Skeletal muscle tissue (tissue), 3 donors: ENCODE measurements at regions not wholly inside any gene's neighbourhood (a gene's known extent, or its start where the extent isn't known, plus 50 kb on each side); places are given as distances from the start of the nearest gene placed in this dataset.

Experiments
- H3K27ac ChIP-seq: one replicate; pipeline ENCODE4 v1.7.0; 2013; ENCODE audit warnings: mild to moderate bottlenecking, low read depth, low read length, inconsistent platforms
- H3K27me3 ChIP-seq, 3 donors: one replicate each; pipeline ENCODE4 v1.7.0; 2013; ENCODE audit warnings: low read length in 3 of 3; ENCODE audit not compliant: control insufficient read depth in 3 of 3, insufficient read depth in 3 of 3
- H3K36me3 ChIP-seq, 3 donors: one replicate each; pipeline ENCODE4 v1.7.0; 2013; ENCODE audit warnings: low read length in 3 of 3; ENCODE audit not compliant: control insufficient read depth in 3 of 3, insufficient read depth in 3 of 3
- H3K4me1 ChIP-seq, 3 donors: one replicate each; pipeline ENCODE4 v1.7.0; 2013; ENCODE audit warnings: low read length in 3 of 3, mild to moderate bottlenecking in 3 of 3; ENCODE audit not compliant: control insufficient read depth in 3 of 3, insufficient read depth in 3 of 3
- H3K4me3 ChIP-seq, 3 donors: one replicate each; pipeline ENCODE4 v1.7.0; 2013; ENCODE audit warnings: low read length in 3 of 3
- H3K9ac ChIP-seq, 3 donors: one replicate each; pipeline ENCODE4 v1.7.0; 2013; ENCODE audit warnings: low read length in 3 of 3, mild to moderate bottlenecking in 3 of 3, moderate library complexity in 2 of 3, low read depth in 1 of 3
- H3K9me3 ChIP-seq, 3 donors: one replicate each; pipeline ENCODE4 v1.7.0; 2013; ENCODE audit warnings: low read length in 3 of 3; ENCODE audit not compliant: control insufficient read depth in 3 of 3
- donor health status: Osteomylitis.

DNA sequence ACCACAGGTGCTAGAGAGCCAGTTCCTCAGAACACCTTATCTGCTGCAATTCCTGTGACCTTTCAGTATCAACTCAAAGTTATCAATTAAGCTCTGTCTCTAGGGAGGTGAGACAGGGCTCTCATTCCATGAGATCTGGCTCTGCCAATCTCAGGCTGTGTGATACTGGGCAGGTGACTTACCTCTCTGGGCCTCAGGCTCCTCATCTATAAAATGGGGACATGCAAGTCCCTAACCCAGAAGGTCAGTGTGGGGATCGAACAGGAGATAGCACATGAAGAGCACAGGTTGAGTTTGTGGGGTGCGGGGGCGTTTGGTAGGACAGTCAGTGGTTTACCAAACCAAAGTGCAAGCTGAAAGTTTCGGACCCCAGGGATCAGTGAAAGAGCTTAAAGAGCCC, 319.3 kb upstream of the CCL2 start:
- Histone ChIP-seq H3K9ac (no peak overlapping the region), H3K36me3 (no peaks in the 10 kb centered on the region), H3K4me3 (no peak overlapping the region), H3K4me1 (no peaks in the 10 kb centered on the region), H3K27me3 (peaks cover 0 to 6% (median 6%) of the 10 kb centered on the region in 3 donors), H3K9me3 (no peaks in the 10 kb centered on the region), H3K27ac (no peak overlapping the region)

DNA sequence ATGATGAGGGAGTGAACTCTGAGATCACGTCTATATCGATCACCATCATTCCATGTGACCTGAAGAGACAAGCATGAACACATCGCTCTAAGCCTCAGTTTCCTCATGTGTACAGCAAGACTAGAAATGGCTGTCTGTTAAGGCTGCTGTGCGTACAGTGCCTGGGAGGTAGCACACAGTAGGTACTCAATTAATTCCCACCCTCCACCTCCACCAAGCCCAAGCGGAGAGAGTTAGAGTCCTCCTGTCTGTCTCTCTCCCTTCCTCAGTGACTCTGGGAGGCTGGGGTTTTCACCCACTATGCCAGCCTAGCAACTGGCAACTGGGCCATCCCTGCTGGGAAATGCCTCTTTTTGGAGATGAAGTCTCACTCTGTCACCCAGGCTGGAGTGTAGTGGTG, 318.3 kb upstream of the CCL2 start:
- no peak overlapping the region for H3K27ac ChIP-seq
- H3K4me3 ChIP-seq: no peak overlapping the region
- H3K9ac ChIP-seq: no peak overlapping the region
- peaks cover 0 to 5% (median 3%) of the 10 kb centered on the region in 3 donors for H3K4me1 ChIP-seq
- peaks cover 0 to 6% (median 6%) of the 10 kb centered on the region in 3 donors for H3K27me3 ChIP-seq
- no peaks in the 10 kb centered on the region for H3K36me3 ChIP-seq
- H3K9me3 ChIP-seq: no peaks in the 10 kb centered on the region

DNA sequence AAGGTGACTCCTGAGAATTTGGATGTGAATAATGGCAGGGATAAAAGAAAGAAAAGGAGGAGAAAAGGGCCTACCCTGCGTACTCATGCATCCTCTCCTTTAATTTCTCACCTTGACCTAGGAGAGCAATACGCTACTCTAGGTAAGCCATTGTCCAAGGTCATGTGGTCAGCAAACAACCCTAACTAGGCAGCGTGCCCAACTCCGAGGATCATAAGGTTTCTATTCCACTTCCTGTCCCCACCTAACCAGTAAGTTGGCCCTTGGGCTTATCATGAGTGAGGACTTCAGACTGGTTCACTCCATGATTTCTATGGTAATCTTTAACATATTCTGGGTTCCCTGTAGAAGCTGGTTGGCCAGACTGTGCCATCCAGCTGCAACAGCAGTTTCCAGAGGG, 315.1 kb upstream of the CCL2 start:
- H3K4me1 ChIP-seq: peaks cover 0 to 11% (median 3%) of the 10 kb centered on the region in 3 donors
- H3K4me3 ChIP-seq: no peak overlapping the region
- no peaks in the 10 kb centered on the region for H3K9me3 ChIP-seq
- peaks cover 0 to 6% (median 3%) of the 10 kb centered on the region in 3 donors for H3K27me3 ChIP-seq
- H3K9ac ChIP-seq: no peak overlapping the region
- no peak overlapping the region for H3K27ac ChIP-seq
- H3K36me3 ChIP-seq: no peaks in the 10 kb centered on the region

DNA sequence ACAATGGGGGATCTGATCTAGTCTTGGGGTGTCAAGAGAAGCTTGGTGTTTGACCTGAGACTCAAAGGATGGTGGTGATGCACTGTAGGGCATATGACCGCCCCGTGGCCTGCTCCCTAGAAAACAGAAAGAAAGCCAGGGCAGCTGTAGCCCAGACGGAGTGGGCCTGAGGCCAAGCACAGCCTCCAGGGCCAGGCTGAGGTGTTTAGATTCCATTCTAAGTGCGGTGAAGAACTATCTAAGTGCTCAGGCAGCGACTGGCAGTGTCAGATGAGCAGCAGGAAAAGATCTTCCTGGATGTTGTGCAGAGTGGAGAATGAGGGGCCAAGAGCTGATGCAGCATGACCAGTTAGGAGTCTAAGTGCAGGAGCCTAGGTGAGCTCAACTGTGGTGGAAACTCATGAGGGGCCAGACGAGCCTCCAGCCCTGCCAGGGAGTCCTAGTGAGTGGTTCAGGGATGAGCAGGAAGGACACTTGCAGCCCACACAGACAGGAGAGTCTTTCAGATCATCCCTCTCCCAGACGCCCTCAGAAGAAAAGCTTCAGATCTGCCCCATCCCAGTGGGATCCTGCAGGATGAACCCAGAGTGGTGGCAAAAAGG, 314.2 kb upstream of the CCL2 start:
- Histone ChIP-seq H3K27ac (no peak overlapping the region), H3K9me3 (no peaks in the 10 kb centered on the region), H3K4me3 (no peak overlapping the region), H3K9ac (no peak overlapping the region), H3K36me3 (no peaks in the 10 kb centered on the region), H3K4me1 (peaks cover 0 to 12% (median 3%) of the 10 kb centered on the region in 3 donors), H3K27me3 (peaks cover 0 to 8% (median 3%) of the 10 kb centered on the region in 3 donors)

DNA sequence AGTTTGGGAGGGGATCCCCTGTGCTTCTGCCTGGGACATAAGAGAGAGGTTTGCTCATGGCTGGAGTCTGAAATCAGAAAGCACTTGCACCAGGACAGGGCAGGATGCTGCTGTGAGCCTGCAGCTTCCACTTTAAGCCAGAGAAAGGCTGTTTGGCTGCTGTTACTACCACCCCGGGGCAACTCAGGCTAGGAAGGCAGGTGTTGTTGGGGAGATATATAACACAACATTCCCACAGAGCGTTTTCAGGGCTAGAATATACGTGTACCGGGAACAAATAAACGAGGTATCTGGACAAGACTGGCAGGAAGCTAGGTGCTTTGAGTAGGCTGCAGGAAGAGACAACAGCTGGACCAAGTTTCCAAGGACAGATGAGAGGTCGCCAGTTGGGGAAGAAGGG, 313.3 kb upstream of the CCL2 start:
- H3K4me3 ChIP-seq: no peak overlapping the region
- H3K36me3 ChIP-seq: no peaks in the 10 kb centered on the region
- H3K9ac ChIP-seq: no peak overlapping the region
- H3K9me3 ChIP-seq: no peaks in the 10 kb centered on the region
- no peak overlapping the region for H3K27ac ChIP-seq
- peaks cover 0 to 12% (median 3%) of the 10 kb centered on the region in 3 donors for H3K4me1 ChIP-seq
- H3K27me3 ChIP-seq: peaks cover 0 to 9% (median 3%) of the 10 kb centered on the region in 3 donors

DNA sequence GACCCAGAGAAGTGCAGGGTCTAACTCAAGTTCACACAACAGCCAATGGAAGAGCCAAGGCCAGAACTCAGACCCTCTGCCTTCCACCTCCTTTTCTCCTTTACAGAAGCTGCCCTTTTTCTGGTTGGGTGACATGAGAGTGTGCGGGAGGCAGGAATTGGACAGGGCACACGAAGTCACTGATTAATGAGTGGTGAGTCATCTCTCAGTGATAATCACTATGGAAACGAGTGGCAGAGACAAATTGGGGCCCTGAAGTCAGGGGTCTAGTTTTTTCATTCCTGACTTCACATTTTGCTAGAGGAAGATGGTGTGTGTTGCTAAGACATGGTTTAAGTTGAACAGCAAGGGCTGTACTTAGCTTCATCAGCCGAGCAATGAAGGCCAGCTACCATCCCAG, 312.7 kb upstream of the CCL2 start:
- Histone ChIP-seq H3K9ac (no peak overlapping the region), H3K36me3 (no peaks in the 10 kb centered on the region), H3K4me1 (peaks cover 0 to 12% (median 3%) of the 10 kb centered on the region in 3 donors), H3K27me3 (peaks cover 0 to 9% (median 3%) of the 10 kb centered on the region in 3 donors), H3K9me3 (no peaks in the 10 kb centered on the region), H3K27ac (no peak overlapping the region), H3K4me3 (no peak overlapping the region)

DNA sequence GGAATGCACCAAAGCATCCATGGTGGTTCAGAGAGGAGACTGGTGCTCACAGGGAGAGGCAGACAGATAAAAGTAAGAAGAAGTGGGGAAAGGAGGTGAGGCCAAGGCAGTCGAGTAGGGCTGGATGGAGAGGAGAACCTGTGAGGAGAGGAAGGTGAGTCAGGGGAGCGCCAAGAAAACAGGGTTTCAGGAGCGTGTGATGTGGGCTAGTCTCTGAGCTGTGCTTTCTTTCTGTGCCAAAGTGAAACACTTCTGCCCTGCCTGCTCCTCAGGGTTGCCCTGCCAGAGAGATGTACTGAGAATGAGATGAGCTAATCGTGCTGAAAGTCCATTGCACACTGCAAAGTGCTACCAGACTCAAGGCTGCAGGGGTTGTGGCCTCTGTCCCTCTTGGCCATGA, 310.7 kb upstream of the CCL2 start:
- peaks cover 0 to 9% (median 3%) of the 10 kb centered on the region in 3 donors for H3K27me3 ChIP-seq
- H3K36me3 ChIP-seq: no peaks in the 10 kb centered on the region
- H3K9me3 ChIP-seq: no peaks in the 10 kb centered on the region
- H3K9ac ChIP-seq: no peak overlapping the region
- H3K4me3 ChIP-seq: no peak overlapping the region
- H3K4me1 ChIP-seq: peaks cover 0 to 12% (median 3%) of the 10 kb centered on the region in 3 donors
- H3K27ac ChIP-seq: no peak overlapping the region

DNA sequence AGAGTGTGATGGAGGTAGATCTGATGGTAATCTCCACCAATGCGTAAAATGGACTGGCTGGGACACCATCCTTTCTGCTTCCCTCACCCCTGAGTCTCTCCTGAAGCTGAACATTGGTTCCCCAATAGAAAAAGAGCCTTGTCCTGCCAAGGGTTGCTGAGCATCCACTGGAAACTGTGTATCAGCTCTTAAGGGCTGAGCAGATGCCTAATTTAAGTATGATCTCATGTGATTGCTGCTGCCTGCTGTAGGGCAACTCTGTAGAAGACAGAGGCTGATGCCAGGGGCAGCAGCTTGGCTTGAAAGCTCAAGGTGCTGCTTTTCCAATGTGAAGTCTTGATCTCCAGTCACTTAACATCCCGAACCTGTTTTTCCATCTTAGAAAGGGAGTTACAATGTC, 310.3 kb upstream of the CCL2 start:
- H3K36me3 ChIP-seq: no peaks in the 10 kb centered on the region
- no peak overlapping the region for H3K4me3 ChIP-seq
- no peaks in the 10 kb centered on the region for H3K9me3 ChIP-seq
- no peak overlapping the region for H3K9ac ChIP-seq
- peaks cover 0 to 9% (median 3%) of the 10 kb centered on the region in 3 donors for H3K27me3 ChIP-seq
- peaks cover 0 to 12% (median 3%) of the 10 kb centered on the region in 3 donors for H3K4me1 ChIP-seq
- H3K27ac ChIP-seq: no peak overlapping the region

DNA sequence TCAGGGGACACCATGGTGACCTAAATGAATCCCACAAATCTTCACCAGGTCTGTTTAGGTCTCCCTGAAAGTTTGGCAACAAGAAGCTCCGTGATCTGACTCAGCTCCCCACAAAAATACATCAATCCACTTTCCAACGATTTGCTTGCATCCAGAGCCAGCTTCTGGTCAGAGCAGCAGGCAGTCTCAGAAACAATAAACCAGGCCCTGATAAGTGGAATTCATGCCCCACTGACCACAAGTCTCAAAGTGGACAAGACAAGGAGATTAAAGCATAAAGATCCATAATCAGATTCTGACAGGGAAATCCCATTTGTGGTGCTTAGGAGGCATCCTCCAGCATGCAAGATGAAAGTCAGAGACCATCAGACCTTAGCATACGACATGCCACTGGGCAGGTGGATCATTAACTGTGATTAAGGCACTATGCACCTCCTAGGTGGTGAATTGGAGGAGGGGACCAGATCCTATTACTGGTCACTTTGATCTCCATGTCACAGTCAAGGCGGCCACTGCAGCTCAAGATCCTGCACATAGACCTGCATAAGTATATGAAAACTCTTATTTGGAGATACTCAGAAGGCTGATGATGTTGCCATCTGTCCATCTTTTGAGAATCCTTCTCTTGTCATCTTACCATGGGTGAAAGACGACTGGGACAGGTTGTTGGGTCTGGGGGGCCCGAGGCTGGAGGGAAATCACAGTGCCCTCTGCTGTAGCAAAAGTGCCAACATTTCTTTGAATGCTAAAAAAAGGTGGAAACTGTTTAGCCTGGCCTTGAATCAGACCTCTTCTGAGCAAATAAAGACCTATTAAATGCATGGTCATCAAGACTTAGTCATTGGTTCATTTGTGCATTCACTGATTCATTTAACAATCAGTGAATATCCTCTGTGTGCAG, 309.2 kb upstream of the CCL2 start:
- Histone ChIP-seq H3K9ac (no peak overlapping the region), H3K4me1 (peaks cover 0 to 12% (median 3%) of the 10 kb centered on the region in 3 donors), H3K27ac (no peak overlapping the region), H3K27me3 (peaks cover 0 to 9% (median 3%) of the 10 kb centered on the region in 3 donors), H3K36me3 (no peaks in the 10 kb centered on the region), H3K9me3 (no peaks in the 10 kb centered on the region), H3K4me3 (no peak overlapping the region)

DNA sequence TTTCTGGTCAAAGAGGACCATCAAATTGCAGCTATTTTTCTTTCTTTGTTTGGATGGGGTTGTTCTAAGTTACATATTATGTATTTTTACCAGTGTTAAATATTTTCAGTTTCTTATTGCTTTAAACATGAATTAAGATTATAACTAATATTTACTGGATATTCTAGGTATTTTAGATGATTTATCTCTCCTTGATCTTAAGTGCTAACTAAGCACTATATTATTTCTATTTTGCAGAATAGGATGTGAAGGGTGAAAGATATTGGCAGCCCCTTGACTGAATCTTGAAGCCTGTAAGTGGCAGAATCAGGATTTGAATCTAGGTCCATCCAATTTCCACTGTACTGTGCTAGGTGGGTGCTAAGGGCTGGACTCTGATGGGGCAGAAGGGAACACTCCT, 307.3 kb upstream of the CCL2 start:
- peaks cover 0 to 7% (median 0%) of the 10 kb centered on the region in 3 donors for H3K4me1 ChIP-seq
- H3K27ac ChIP-seq: no peak overlapping the region
- peaks cover 0 to 9% (median 3%) of the 10 kb centered on the region in 3 donors for H3K27me3 ChIP-seq
- no peaks in the 10 kb centered on the region for H3K9me3 ChIP-seq
- no peak overlapping the region for H3K4me3 ChIP-seq
- no peak overlapping the region for H3K9ac ChIP-seq
- no peaks in the 10 kb centered on the region for H3K36me3 ChIP-seq
